HG02759 (cell line): ENCODE measurements at regions not wholly inside any gene's neighbourhood (a gene's known extent, or its start where the extent isn't known, plus 50 kb on each side); places are given as distances from the start of the nearest gene placed in this dataset.

ENCODE experiments used
- ATAC-seq: cut with Tn5 transposase; IDR thresholded peaks from one replicate; pipeline ENCODE4 v1.9.1; 2021; ENCODE audit warnings: mild to moderate bottlenecking, moderate library complexity; ENCODE audit not compliant: unreplicated experiment

- ATAC-seq: no peak
Observed at GRCh38 chr13:100870898-100871297, 196.3 kb upstream of the TMTC4 start.

GRCh38 chr13:100860866-100861265, 186.3 kb upstream of the TMTC4 start:
- no peak for ATAC-seq

GRCh38 chr13:100859861-100860260, 185.3 kb upstream of the TMTC4 start:
- ATAC-seq: no peak

DNA sequence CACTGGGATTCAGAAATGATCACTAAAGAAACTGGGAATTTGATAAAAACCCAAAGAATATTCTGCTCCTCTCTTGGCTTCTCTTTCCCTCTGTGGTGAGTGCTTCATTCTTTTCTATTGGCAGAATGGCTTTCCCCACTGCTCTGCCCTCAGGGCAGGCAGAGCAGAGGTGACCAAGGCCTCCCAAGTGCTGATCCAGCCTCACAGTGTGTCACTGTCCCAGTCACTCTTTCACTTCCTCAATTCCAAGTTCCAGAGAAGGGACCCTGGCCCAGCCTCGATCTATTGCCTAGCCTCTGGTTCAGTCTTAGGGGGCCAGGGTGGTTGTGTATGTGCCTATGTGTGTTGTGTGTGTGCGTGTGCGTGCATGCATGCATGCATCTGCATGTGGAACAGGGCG, 180.6 kb upstream of the TMTC4 start:
- ATAC-seq: no peak

GRCh38 chr13:100854006-100854405, 179.4 kb upstream of the TMTC4 start:
- ATAC-seq: no peak

DNA sequence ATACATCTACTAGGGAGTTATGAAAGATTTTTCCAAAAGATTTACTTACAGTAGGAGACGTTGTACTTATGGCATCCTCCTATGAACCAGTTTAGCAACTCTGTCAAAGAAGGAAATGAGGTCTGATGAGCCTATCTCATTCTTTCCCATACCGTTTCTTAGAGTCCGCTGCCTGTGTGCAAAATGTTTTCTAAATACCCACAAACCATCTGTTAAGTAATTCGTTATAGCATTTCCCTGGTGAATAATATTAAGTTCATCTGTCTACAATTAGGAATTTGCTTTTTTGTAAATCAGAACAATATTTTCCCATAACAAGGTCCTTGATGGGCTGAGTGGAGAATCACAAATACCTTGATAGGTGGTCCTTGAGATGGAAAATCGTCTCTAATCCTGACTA, 178.8 kb upstream of the TMTC4 start:
- no peak for ATAC-seq

GRCh38 chr13:100852146-100852545, 177.6 kb upstream of the TMTC4 start:
- no peak for ATAC-seq

DNA sequence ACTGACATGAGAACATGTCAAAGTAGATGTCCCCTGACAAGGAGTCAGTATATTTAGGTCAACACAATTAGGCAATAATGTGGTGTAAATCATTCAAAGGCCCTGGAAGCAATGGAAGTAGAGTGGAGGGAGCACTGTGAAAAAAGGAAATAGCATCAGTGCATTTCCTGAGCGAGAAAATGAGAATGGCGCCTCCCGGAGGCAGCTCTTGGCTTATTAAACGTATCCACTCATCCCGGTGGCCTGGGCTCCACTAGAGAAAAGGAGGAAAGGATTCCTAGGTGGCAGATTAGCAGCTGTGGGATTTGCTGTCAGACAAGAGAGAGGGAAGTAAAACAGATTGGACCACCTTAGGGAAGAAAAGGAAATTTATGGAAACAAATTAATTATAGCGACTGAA, 173.7 kb upstream of the TMTC4 start:
- no peak for ATAC-seq

DNA sequence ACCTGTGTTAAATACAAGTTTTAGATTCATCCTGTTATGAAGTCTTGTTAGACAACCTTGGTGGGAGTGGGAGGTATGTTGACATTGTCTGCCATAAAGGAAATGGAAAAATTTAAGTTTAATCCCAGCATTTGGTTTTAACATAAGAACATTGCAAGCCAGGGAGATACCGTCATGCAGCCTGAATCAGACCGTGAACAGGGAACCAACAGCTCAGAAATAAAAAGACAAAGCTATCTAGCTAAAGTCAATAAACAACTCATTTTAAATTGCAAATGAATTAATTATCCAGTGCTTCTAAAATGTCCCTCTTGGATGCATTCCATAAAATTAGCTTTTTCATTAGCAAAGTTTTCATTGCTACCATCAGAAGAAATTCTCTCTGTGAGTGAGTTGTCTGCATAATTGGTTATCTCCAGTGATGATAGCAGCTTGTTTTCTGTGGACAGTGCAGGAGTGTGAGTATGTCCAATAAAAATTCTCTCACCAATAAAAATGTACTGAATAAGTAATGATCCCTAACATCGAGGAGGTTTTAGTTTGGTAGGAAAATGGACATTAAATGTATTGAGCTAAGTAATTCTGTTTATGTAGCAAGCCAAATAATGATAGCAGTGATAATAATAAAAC, 170.6 kb upstream of the TMTC4 start:
- no peak for ATAC-seq

DNA sequence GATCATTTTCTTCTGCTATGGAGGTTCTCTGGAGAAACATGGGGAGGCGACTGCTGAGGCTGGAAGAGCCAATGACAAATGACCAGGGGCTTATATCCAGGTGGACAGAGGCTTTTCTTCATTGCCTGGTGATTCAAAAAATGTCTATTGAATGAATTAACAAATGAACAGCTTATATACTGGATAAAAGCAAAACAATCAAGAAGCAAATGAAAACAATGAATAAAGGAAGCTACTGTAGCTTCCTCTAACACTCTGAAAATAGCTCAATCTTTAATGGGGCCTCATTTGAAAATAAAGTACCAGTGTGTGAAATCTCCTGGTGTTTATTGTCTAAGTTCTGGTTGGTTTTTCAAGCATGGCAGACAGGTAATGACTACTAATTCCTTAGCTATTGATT, 167.5 kb upstream of the TMTC4 start:
- no peak for ATAC-seq

GRCh38 chr13:100838387-100838786, 163.8 kb upstream of the TMTC4 start:
- ATAC-seq: no peak

- ATAC-seq: no peak
Observed at GRCh38 chr13:100837631-100838030, 163.0 kb upstream of the TMTC4 start.

GRCh38 chr13:100836711-100837110, 162.1 kb upstream of the TMTC4 start:
- no peak for ATAC-seq

GRCh38 chr13:100835695-100836094, 161.1 kb upstream of the TMTC4 start:
- no peak for ATAC-seq

- ATAC-seq: no peak
Observed at GRCh38 chr13:100833427-100833826, 158.8 kb upstream of the TMTC4 start.

DNA sequence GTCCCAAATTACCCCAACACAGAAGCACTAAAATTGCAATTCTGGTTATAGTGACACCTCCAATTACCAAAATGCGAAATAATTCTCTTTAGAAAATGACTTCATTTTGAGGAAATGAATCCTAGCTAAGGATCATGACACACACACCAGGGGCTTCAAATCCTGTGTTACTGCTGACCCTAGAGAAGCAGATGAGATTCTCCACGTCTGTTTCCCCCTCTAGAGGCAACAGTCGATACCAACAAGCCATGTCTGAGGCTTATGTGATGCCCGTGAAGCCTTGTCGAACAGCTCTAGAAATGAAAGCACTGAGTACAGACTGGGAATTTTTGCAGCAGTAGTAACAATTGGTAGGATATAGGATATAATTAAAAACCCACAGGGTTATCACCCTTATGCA, 153.6 kb upstream of the TMTC4 start:
- ATAC-seq: no peak

GRCh38 chr13:100827489-100828176, 153.0 kb upstream of the TMTC4 start:
- ATAC-seq: no peak

DNA sequence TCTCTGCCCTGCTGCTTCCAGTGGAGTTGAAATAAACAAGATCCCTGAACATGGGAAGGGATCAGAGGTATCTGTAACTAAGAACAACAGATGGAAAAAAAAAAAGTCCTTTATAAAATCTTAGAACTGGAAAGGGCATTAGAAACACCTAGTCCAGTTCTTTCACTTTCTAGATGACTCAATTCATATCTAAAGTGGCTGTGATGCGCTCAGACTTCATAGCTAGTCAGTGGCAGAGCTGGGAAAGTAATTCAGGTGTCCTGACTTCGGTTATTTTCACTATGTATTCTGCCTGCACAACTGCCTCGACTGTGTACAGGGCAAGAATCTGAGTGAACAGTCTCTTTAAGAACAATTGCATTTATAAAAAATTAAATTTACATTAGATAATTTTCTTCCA, 151.8 kb upstream of the TMTC4 start:
- ATAC-seq: no peak

DNA sequence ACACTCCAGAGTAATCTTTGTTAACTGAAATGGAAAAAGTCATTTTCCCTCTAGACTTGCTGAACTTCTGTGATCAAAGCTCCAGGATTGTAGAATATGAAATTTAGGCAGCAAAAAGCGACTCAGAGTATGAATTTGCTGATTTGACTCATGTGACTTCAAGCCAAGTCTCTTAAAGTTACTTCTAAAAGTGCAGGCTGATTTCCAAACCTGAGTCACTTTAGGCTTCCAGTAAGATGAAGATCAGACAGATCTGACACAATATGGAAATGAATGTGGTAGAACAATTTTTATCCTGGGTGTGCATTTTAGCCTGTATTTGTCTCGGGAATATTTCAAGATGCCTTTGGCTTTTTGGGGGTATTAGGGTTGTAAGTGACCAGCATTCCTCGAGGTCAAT, 151.0 kb upstream of the TMTC4 start:
- no peak for ATAC-seq

- ATAC-seq: no peak
Observed at GRCh38 chr13:100824366-100824765, 149.8 kb upstream of the TMTC4 start.

DNA sequence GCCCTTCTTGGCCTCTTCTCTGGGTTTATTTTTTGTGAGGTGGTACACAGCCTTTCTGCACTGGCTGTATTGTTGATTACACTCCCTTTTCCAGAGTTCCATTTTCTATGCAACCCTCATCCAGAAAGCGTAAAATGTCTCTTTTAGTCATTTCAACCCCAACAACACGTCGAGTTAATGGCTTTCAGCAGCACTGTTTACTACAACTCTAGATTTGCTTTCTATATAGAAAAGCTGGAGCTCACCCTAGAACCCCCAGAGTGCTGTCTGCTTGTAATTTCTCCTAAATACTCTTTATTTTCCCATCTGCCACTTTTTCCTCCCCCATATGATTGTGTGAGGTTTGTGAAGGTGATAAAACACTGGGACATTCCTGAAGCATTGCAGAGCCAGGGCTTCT, 148.9 kb upstream of the TMTC4 start:
- ATAC-seq: no peak

DNA sequence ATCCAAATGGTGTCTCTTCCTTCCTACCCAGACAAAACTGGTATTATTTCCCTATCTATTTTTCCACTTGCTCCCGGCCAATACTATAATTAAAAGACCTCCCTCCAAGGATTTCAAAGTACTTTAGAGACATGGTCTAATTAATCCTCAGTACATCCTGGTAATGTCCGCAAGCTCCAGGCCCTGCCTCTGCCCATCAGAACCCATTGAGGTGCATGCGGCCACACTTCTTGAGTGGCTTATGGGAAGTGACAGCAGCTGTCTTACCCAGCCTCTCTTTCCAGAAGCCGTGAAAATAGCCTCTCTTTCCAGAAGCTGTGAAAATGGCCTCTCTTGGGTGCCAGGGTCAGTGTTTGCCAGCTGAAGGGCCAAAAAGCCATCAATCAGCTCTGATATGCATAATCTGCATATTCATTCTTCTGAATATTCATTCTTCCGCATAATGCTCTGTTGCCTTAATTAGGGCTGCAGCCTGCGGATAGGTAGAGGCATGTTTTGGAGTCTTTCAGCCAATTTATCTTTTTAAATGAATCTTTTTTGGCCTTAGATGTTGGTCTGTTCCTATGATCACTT, 148.4 kb upstream of the TMTC4 start:
- ATAC-seq: no peak

GRCh38 chr13:100818711-100819110, 144.1 kb upstream of the TMTC4 start:
- ATAC-seq: no peak
